SK-N-SH treated with all-trans-retinoic acid at 6 μM for 48 hours (cell line): ENCODE measurements at regions not wholly inside any gene's neighbourhood (a gene's known extent, or its start where the extent isn't known, plus 50 kb on each side); places are given as distances from the start of the nearest gene placed in this dataset.

Experiments
- ATAC-seq: fragments of 200-7000 bp; cut with Tn5 transposase; 3 replicates; pipeline ENCODE4 v1.9.1; 2020; ENCODE audit warnings: mild to moderate bottlenecking, moderate library complexity
- ARNTL ChIP-seq: fragments of 450-650 bp; formaldehyde crosslinking; IDR thresholded peaks from 2 replicates; pipeline ENCODE4 v1.5.0; 2020; ENCODE audit warnings: low read depth, mild to moderate bottlenecking, moderate library complexity, borderline replicate concordance
- BACH2 ChIP-seq: fragments of 250-450 bp; sonication (Bioruptor Pico); IDR thresholded peaks from 2 replicates; pipeline ENCODE4 v1.9.0; 2021; ENCODE audit warnings: mild to moderate bottlenecking, borderline replicate concordance
- CSDC2 ChIP-seq: fragments of 250-450 bp; sonication (Bioruptor Pico); IDR thresholded peaks from 2 replicates; pipeline ENCODE4 v1.5.0; 2020; ENCODE audit warnings: mild to moderate bottlenecking, moderate library complexity
- ISL1 ChIP-seq: fragments of 250-450 bp; sonication (Bioruptor Pico); IDR thresholded peaks from 2 replicates; pipeline ENCODE4 v2.1.2; 2022; ENCODE audit warnings: mild to moderate bottlenecking, moderate library complexity
- OSR1 ChIP-seq: fragments of 250-450 bp; sonication (Bioruptor Pico); IDR thresholded peaks from 2 replicates; pipeline ENCODE4 v1.8.0; 2022; ENCODE audit warnings: moderate library complexity, mild to moderate bottlenecking, inconsistent platforms
- RARB ChIP-seq: fragments of 250-450 bp; sonication (Bioruptor Pico); IDR thresholded peaks from 2 replicates; pipeline ENCODE4 v1.8.0; 2021; ENCODE audit warnings: mild to moderate bottlenecking, moderate library complexity
- ZC3H10 ChIP-seq: fragments of 250-450 bp; sonication (Bioruptor Pico); IDR thresholded peaks from 2 replicates; pipeline ENCODE4 v1.5.1; 2021; ENCODE audit warnings: mild to moderate bottlenecking, moderate library complexity
- ZFP3 ChIP-seq: fragments of 250-450 bp; sonication (Bioruptor Pico); IDR thresholded peaks from 2 replicates; pipeline ENCODE4 v1.5.0; 2020; ENCODE audit warnings: mild to moderate bottlenecking, moderate library complexity
- ZFP30 ChIP-seq: fragments of 450-650 bp; formaldehyde crosslinking; IDR thresholded peaks from 2 replicates; pipeline ENCODE4 v1.5.0; 2022; ENCODE audit warnings: mild to moderate bottlenecking, moderate library complexity
- ZNF565 ChIP-seq: fragments of 450-650 bp; formaldehyde crosslinking; conservative IDR thresholded peaks from 2 replicates; pipeline ENCODE4 v1.5.0; 2020; ENCODE audit warnings: low read depth, mild to moderate bottlenecking, moderate library complexity
- ZNF70 ChIP-seq: fragments of 450-650 bp; formaldehyde crosslinking; IDR thresholded peaks from 2 replicates; pipeline ENCODE4 v1.5.0; 2020; ENCODE audit warnings: mild to moderate bottlenecking, moderate library complexity
- ZNF8 ChIP-seq: fragments of 450-650 bp; formaldehyde crosslinking; IDR thresholded peaks from 2 replicates; pipeline ENCODE4 v1.5.0; 2020; ENCODE audit warnings: mild to moderate bottlenecking, moderate library complexity
- TF ChIP-seq, protein P1 (sequence below): fragments of 250-450 bp; sonication (Bioruptor Pico); IDR thresholded peaks from 2 replicates; pipeline ENCODE4 v1.8.0; 2020; ENCODE audit warnings: mild to moderate bottlenecking, moderate library complexity, borderline replicate concordance
- TF ChIP-seq, protein P2 (sequence below): fragments of 250-450 bp; sonication (Bioruptor Pico); IDR thresholded peaks from 2 replicates; pipeline ENCODE4 v1.5.1; 2020; ENCODE audit warnings: low read depth, mild to moderate bottlenecking, moderate library complexity
- TF ChIP-seq, protein P3 (sequence below): fragments of 250-450 bp; sonication (Bioruptor Pico); IDR thresholded peaks from 2 replicates; pipeline ENCODE4 v1.5.0; 2020; ENCODE audit warnings: mild to moderate bottlenecking, moderate library complexity

DNA sequence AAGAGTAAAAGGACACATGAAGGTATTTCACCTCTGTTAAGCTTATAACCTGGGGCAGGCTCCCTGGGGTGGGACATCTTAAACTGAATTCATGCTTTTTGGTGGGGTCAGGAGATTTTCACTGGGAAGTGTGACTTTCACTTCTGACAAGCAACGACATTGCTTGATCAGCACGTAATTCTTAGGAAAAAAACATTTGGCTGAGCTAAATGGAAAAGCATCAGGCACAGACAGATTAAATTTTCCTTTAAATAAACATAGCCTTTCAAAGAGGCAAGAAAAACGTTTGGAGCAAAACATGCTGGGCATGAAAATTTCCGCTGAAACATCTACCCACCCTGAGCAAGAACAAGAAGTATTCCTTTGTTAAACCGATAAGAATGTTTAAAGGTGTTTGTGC lies 674.0 kb upstream of the CELF4 start:
- TF ChIP-seq ISL1 (CRISPR knock-in tag) (no peak), RARB (CRISPR knock-in tag) (no peak), ZFP3 (no peak)
- TF ChIP-seq, protein P1, sequence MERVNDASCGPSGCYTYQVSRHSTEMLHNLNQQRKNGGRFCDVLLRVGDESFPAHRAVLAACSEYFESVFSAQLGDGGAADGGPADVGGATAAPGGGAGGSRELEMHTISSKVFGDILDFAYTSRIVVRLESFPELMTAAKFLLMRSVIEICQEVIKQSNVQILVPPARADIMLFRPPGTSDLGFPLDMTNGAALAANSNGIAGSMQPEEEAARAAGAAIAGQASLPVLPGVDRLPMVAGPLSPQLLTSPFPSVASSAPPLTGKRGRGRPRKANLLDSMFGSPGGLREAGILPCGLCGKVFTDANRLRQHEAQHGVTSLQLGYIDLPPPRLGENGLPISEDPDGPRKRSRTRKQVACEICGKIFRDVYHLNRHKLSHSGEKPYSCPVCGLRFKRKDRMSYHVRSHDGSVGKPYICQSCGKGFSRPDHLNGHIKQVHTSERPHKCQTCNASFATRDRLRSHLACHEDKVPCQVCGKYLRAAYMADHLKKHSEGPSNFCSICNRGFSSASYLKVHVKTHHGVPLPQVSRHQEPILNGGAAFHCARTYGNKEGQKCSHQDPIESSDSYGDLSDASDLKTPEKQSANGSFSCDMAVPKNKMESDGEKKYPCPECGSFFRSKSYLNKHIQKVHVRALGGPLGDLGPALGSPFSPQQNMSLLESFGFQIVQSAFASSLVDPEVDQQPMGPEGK = no peak
- TF ChIP-seq, protein P2, sequence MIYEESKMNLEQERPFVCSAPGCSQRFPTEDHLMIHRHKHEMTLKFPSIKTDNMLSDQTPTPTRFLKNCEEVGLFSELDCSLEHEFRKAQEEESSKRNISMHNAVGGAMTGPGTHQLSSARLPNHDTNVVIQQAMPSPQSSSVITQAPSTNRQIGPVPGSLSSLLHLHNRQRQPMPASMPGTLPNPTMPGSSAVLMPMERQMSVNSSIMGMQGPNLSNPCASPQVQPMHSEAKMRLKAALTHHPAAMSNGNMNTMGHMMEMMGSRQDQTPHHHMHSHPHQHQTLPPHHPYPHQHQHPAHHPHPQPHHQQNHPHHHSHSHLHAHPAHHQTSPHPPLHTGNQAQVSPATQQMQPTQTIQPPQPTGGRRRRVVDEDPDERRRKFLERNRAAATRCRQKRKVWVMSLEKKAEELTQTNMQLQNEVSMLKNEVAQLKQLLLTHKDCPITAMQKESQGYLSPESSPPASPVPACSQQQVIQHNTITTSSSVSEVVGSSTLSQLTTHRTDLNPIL = no peak
- no peak for ATAC-seq

DNA sequence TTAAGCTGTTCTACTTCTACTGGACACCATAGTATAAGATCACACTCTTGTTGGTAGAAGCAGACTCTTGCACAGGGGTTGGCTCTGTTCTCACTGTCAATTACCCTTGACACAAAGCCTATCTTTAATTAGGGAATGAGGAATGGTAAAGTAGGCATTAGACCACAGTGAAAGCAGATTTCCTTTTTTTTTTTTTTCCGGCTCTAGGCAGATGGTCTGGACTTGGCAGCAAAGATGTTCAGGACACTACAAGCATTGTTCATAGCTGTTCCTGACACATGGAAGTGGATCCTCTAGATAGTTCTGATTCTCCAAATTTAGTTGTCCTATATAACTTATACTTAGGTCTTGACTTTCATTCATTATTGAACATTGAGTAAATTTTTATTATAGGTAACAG lies 672.2 kb upstream of the CELF4 start:
- ATAC-seq = no peak
- TF ChIP-seq RARB (CRISPR knock-in tag) (no peak), ZNF8 (CRISPR knock-in tag) (no peak), ZFP3 (no peak), BACH2 (CRISPR knock-in tag) (no peak), ZC3H10 (no peak), OSR1 (CRISPR knock-in tag) (no peak), ZFP30 (no peak)
- TF ChIP-seq, protein P3, sequence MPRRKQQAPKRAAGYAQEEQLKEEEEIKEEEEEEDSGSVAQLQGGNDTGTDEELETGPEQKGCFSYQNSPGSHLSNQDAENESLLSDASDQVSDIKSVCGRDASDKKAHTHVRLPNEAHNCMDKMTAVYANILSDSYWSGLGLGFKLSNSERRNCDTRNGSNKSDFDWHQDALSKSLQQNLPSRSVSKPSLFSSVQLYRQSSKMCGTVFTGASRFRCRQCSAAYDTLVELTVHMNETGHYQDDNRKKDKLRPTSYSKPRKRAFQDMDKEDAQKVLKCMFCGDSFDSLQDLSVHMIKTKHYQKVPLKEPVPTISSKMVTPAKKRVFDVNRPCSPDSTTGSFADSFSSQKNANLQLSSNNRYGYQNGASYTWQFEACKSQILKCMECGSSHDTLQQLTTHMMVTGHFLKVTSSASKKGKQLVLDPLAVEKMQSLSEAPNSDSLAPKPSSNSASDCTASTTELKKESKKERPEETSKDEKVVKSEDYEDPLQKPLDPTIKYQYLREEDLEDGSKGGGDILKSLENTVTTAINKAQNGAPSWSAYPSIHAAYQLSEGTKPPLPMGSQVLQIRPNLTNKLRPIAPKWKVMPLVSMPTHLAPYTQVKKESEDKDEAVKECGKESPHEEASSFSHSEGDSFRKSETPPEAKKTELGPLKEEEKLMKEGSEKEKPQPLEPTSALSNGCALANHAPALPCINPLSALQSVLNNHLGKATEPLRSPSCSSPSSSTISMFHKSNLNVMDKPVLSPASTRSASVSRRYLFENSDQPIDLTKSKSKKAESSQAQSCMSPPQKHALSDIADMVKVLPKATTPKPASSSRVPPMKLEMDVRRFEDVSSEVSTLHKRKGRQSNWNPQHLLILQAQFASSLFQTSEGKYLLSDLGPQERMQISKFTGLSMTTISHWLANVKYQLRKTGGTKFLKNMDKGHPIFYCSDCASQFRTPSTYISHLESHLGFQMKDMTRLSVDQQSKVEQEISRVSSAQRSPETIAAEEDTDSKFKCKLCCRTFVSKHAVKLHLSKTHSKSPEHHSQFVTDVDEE (CRISPR knock-in tag) = no peak
- TF ChIP-seq, protein P2 = no peak

DNA sequence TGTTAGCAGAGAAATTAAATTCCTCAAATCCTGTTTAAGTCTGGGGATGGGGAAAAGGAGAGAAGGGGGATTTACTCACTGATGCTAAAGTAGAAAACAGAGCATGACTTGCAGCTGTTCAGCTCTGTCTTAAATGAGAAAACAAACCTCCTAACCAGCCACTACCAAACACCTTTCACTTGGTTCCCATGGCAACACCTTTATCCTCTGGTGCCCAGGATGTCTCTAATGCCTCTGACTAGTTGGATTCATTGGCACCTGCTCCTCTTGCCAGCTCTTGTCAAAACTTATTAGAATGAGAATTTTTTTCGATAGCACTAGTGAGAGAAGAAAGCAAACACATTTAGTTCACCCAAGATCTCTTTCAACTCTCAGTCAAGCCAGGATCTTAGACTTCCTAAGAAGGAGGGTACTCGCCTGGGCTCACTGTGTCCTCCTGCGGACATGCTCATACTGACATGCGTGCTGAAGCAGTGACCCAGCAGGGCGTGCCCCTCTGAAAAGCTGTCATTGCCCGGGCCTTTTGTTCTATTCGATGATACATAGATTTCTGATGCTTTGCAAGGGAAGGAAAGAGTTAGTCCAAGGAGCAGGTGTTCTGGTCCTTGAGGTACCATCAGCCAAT lies 656.0 kb upstream of the CELF4 start:
- no peak for TF ChIP-seq ARNTL
- ATAC-seq = no peak

DNA sequence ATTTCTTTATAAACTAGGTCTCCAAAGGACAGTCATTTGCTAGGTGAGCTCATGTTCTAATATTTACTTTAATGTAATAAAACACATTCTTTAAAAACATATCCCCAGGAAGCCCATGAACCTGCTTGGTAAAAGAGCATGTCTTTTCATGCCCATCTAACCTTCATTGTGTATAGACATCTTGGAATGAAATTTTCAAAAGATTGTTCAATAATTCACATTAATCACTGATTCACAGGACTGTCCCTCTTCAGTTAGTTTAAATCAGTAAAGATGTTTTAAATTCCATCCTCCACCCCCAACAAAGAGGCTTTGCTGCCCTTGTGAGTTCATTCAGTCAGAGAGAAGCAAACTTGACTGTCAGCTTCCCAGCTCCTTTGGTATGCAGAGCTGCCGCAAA lies 633.4 kb upstream of the CELF4 start:
- no peak for ATAC-seq
- TF ChIP-seq, protein P2 = no peak
- no peak for TF ChIP-seq CSDC2
- TF ChIP-seq, protein P1 = no peak

DNA sequence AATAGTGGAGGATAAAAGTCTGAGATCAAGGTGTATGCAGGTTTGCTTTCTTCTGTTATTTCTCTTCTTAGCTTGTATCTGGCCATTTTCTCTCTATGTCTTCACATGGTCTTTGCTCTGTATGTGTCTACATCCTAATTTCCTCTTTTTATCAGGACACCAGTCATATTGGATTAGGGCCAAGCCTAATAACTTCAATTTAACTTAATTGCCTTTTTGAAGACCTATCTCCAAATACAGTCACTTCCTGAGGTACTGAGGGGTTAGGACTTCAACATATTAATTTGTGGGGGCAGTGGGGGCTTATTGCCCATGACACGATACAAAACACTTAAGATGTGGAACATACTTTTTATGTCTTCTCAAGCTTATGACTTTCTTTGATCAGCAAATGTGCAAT lies 632.9 kb upstream of the CELF4 start:
- ATAC-seq = no peak
- TF ChIP-seq RARB (CRISPR knock-in tag) (no peak), ZNF70 (CRISPR knock-in tag) (no peak), ARNTL (no peak), ISL1 (CRISPR knock-in tag) (no peak), ZNF565 (CRISPR knock-in tag) (no peak), ZNF8 (CRISPR knock-in tag) (no peak), ZC3H10 (no peak)
- TF ChIP-seq, protein P2 = no peak
